ENCODE measurements at regions not wholly inside any gene's neighbourhood (a gene's known extent, or its start where the extent isn't known, plus 50 kb on each side); places are given as distances from the start of the nearest gene placed in this dataset.

DNA sequence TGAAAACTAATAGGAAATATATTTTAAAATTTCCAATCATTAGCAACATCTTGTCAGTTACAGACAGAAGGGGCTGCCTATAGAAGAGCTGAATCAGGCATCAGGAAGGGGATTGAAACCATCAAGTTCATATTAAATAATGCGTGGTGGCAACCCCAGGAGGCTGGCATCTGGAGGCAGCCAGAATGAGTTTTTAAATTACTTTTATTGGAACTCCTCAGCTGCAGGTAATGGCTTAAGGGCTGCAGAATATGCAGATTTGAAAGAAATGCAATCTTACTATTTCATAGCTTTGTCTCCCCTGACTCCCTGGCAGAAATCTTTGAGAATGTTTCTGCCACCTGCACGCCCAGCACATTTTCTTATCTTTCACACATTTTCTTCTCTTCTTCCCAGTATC, 711.6 kb downstream of the PCDH19 start:
- no TSS peak for BruUV-seq (replicated peaks)

More for the DNA sequence above, 711.6 kb downstream of the PCDH19 start:
- Histone ChIP-seq H3K14ac (replicated peaks; ENCODE audit: low read depth, low read length) (no peak overlapping the region), H3K9me3 (ENCODE audit: control insufficient read depth, insufficient read depth, low read length) (no peaks in the 10 kb centered on the region), H2AFZ (replicated peaks; ENCODE audit: low read length, poor library complexity) (no peak overlapping the region), H2BK20ac (ENCODE audit: low read depth, low read length) (no peak overlapping the region), H3K27me3 (ENCODE audit: control insufficient read depth, insufficient read depth, low read length) (no peaks in the 10 kb centered on the region), H3K23ac (ENCODE audit: low read depth, low read length) (no peak overlapping the region), H4K91ac (ENCODE audit: insufficient read depth, low read depth, low read length) (no peak overlapping the region), H3K36me3 (ENCODE audit: control insufficient read depth, insufficient read depth, low read length) (no peaks in the 10 kb centered on the region), H3K4me3 (ENCODE audit: insufficient read depth, low read depth, low read length) (no peak overlapping the region), H3K4ac (ENCODE audit: low read depth, low read length) (no peak overlapping the region), H4K20me1 (ENCODE audit: insufficient read depth, low read length) (no peaks in the 10 kb centered on the region), H3K9ac (ENCODE audit: low read depth, low read length) (no peak overlapping the region), H2AK5ac (ENCODE audit: low read depth, low read length) (no peak overlapping the region), H3K9me1 (ENCODE audit: insufficient read depth, low read length) (no peaks in the 10 kb centered on the region), H3K56ac (ENCODE audit: extremely low read depth, insufficient read depth, low read length) (no peak overlapping the region), H4K8ac (ENCODE audit: low read depth in 2 of 2, low read length in 2 of 2) (no peak overlapping the region), H4K5ac (ENCODE audit: low read depth, low read length) (no peak overlapping the region), H3K4me2 (ENCODE audit: low read depth, low read length) (no peak overlapping the region), H3K18ac (ENCODE audit: low read depth, low read length) (no peak overlapping the region), H2BK5ac (ENCODE audit: low read depth, low read length, poor library complexity, severe bottlenecking) (no peak overlapping the region), H3K79me1 (ENCODE audit: low read depth in 1 of 2, low read length in 2 of 2) (no peaks in the 10 kb centered on the region), H2BK15ac (ENCODE audit: low read depth, low read length) (no peak overlapping the region), H2BK120ac (ENCODE audit: low read depth, low read length) (no peak overlapping the region), H3K27ac (ENCODE audit: insufficient read depth, low read length) (no peak overlapping the region), H2AK9ac (replicated peaks; ENCODE audit: low read depth, low read length, poor library complexity) (no peak overlapping the region), H3K4me1 (ENCODE audit: control insufficient read depth, insufficient read depth, low read length) (no peaks in the 10 kb centered on the region)
- CTCF ChIA-PET = no interaction called here
- ATAC-seq (ENCODE audit: low read depth) = no peak
- no peak for DNase-seq
- dilution Hi-C loops (cut with HindIII; ENCODE audit: low sequenced_read_pairs, unreplicated experiment) = no loop called here
- intact Hi-C loops (cut with micrococcal nuclease) = no loop called here
- in situ Hi-C loops (cut with MboI; ENCODE audit: low sequenced_read_pairs) = no loop called here
- POLR2A ChIA-PET (ENCODE audit: unreplicated experiment) = no interaction called here
- 0% methylated on average over 1 of the region's 2 CpGs; no CpG with 5 or more reads in 1 of the 2 experiments for whole genome bisulfite sequencing, 2 experiments (ENCODE audit: extremely low coverage in 2 of 2, insufficient read length in 1 of 2)
- TF ChIP-seq BHLHE40 (IDR thresholded peaks at IDR 0.05; ENCODE audit: low read depth, low read length) (no peak), MAZ (IDR thresholded peaks at IDR 0.05; ENCODE audit: borderline replicate concordance, low read depth, low read length) (no peak), MXI1 (IDR thresholded peaks at IDR 0.05; ENCODE audit: borderline replicate concordance, low read depth, low read length) (no peak), CHD1 (IDR thresholded peaks at IDR 0.05; ENCODE audit: low read depth, low read length) (no peak), NFE2L2 (IDR thresholded peaks at IDR 0.05; ENCODE audit: low read depth, low read length) (no peak), SMC3 (IDR thresholded peaks at IDR 0.05; ENCODE audit: low read depth, low read length) (no peak), RCOR1 (IDR thresholded peaks at IDR 0.05; ENCODE audit: insufficient replicate concordance, low read length) (no peak), POLR2A (IDR thresholded peaks at IDR 0.05; ENCODE audit: low read depth, low read length) (no peak)

Data from IMR-90 (cell line).